NCI-H1092 (cell line): ENCODE measurements at regions not wholly inside any gene's neighbourhood (a gene's known extent, or its start where the extent isn't known, plus 50 kb on each side); places are given as distances from the start of the nearest gene placed in this dataset.

Source experiments
- DNase-seq: peaks from one replicate; lab custom pipeline; 2025; lab: John Stamatoyannopoulos, UW

GRCh38 chr11:69931060-69931910 is 112.1 kb upstream of the FGF3 start:
- DNase-seq, result no peak

DNA sequence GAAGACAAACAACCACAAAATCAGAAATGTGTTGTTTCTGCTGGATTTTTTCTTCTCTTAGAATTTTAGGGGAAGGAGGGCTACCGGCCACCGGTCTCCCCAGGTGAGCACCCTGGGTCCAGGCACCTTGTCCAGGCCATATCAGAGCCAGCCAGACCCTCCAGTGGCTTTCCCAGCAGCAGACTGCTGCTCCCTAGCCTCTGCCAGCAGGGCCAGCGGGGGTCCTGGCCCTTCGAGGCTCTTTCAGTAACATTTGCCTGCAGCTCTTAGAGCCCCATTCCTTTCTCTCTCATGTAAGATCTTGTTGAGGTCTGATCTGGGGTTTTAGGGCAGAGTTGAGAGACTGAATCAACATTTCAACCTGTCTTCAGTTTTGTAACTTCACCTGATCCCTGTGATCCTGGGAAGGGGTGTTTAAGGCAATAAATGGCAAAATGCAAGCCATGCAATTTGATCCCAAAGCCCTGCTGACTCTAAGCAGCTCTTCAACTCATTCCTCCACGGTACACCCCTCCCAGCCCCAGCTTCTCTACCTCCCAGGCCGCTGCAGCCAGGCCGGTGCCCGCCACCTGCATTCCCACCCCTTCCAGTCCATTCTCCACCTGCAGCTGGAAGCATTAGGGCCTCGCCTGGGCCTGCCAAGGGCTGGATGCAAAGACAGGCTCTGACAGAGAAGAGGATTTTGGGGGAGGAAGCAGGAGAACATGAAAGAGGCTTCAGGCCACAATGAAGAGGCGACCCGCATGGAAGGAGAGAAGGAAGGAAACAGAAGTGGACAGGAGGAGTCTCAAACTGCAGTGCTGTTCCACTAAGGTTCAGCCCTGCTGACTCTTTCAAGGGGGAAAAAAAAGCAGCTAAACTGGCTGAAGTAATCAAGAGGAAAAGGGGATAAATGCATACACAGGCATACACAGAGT is 113.0 kb upstream of the FGF3 start:
- no peak for DNase-seq

- DNase-seq, result no peak
These were observed 115.8 kb upstream of the FGF3 start for GRCh38 chr11:69934861-69935494.

DNA sequence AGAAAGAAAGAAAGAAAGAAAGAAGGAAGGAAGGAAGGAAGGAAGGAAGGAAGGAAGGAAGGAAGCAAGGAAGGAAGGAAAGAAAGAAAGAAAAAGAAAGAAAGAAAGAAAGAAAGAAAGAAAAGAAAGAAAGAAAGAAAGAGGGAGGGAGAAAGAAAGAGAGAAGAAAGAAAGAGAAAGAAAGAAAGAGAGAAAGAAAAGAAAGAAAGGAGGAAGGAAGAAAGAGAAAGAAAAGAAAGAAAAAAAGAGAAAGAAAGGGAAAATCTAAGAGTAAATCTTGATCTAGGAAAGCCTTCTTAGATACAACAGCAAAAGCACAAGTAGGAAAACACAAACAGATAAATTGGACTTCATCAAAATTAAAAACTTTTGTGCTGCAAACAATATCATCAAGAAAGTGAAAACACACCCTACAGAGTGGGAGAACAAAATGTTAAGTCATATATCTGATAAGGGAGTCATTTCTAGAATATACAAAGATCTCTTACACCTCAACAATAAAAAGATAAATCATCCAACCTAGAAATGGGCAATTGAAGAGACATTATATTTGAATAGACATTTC is 116.8 kb upstream of the FGF3 start:
- DNase-seq, result no peak

DNA sequence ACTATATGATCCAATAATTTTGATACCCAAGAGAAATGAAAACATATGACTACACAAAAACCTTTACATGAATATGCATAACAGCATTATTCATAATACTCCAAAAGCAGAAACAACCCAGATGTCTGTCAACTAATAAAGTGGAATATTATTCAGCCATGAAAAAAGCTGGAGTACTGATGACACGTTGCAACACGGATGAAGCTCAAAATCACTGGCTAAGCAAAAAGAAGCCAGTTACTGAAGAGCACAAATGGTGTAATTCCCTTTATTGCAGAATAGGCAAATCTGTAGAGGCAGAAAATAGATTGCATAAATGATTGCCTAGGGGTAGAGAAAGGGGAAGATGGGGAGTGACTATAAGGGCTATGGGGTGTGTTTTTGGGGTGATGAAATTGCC is 117.6 kb upstream of the FGF3 start:
- no peak for DNase-seq

DNA sequence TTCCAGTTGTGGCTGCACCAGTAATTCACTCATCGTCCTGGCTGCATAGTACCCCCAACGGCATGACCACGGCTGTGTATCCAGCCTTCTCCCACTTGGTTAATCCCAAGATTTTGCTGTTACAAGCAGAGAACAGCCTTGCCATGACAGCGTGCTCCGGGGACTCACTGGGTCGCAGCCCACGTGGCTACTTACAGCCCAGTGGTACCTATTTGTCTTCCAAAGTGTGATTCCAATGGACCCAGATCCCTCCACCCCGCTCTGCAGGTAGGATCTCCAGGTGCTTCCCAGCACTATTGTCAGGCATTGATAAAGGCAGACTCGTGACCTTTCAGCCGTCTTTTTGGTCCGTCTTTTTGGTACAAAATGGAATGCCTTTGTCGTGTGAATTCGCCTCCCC is 119.0 kb upstream of the FGF3 start:
- DNase-seq, result no peak

DNA sequence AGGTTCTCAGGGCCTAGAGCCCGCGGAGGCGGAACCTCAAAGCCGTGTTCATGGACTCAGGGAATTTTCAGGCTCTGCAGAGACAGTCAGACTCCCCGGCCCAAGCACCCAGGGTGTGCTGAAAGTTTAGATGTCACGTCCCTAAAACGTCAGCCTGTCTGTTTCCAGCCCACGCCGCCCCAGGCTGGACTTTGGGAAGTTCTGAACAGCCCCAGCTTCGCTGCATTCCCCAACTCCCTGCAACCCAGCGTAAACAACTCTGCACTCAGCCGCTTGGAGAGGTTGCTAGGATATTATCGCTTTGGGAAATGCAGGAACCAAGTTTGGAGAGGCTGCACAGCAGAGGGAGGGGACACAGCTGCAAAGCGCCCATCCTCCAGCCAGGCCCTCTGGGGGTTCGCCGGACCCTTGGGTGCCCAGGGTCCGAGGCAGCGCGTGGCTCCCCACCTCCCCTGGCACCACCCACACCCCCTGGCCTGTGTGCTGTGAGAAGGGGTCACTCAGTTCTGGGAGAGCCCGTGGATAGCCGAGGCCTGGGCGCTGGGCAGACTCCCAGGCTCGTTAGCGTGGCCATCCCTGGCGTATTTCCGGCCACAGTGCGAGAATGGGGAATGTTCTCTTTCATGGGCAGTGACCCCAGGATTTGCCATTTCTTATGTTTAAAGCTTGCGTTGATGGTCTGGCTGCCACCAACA is 120.5 kb upstream of the FGF3 start:
- DNase-seq, result no peak

GRCh38 chr11:69940246-69940610 is 121.0 kb upstream of the FGF3 start:
- DNase-seq, result no peak

- DNase-seq, result no peak
These were observed 122.5 kb upstream of the FGF3 start for GRCh38 chr11:69941546-69942332.

DNA sequence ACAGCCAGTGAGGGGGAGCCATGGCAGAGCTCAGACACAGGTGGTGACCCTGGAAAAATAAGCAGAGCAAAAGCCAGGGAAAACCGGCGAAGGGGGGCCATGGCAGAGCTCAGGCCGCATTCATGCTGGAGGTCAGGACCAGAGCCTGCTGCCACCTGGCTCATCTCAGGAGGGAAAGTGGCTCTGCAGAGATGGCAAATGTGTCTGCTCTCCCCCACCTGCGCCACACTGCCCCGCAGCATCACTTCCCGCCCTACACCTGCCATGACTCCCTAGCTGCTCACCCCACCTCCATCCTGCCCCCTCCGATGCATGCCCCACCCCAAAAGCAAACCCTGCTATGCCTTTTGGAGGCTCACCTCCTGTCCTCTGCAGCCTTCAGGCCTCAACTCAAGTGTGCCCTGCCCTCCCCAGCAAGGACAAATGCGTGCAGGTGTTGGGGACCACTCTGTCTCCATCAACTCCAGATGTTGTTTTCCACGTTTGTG is 123.2 kb upstream of the FGF3 start:
- no peak for DNase-seq

- DNase-seq, result no peak
These were observed 123.8 kb upstream of the FGF3 start for GRCh38 chr11:69943066-69943465.

DNA sequence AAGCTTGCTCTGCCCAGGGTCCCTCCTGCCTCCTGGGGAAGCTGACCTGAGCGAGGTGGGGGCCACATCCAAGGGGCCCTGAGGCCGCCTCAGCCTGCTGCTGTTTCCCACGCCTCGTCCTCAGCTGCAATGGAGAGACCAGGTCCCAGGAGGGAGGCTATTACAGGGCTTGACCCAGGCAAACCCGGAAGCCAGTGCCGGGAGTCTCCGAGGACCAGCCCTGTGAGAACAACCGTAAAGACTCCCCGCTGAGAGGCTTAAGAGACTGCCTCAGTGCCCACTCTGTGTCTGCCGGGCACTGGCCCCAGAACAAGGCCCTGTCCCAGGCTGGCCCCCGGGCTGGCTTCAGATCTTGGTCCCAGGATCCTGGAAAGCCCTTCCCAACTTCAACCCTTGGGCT is 124.3 kb upstream of the FGF3 start:
- DNase-seq, result no peak

GRCh38 chr11:69944146-69944795 is 125.1 kb upstream of the FGF3 start:
- no peak for DNase-seq

DNA sequence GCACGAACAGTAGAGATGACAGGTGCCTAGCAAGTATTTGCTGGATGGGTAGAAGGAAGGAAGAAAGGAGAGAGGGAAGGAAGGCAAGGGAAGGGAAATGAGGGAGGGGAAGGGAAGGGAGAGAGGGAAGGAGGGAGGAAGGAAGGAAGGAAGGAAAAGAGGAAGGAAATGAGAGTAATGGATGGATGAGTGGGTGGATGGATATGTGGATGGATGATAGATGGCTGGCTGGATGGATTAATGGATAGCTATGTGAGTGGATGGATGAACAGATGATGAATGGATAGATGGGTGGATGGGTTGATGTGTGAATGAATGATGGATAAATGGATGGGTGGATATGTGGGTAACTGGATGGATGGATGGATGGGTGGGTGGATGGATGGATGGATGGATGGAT is 125.9 kb upstream of the FGF3 start:
- DNase-seq, result no peak

GRCh38 chr11:69947059-69947792 is 128.0 kb upstream of the FGF3 start:
- DNase-seq, result no peak

GRCh38 chr11:69947793-69948255 is 128.6 kb upstream of the FGF3 start:
- DNase-seq, result no peak

DNA sequence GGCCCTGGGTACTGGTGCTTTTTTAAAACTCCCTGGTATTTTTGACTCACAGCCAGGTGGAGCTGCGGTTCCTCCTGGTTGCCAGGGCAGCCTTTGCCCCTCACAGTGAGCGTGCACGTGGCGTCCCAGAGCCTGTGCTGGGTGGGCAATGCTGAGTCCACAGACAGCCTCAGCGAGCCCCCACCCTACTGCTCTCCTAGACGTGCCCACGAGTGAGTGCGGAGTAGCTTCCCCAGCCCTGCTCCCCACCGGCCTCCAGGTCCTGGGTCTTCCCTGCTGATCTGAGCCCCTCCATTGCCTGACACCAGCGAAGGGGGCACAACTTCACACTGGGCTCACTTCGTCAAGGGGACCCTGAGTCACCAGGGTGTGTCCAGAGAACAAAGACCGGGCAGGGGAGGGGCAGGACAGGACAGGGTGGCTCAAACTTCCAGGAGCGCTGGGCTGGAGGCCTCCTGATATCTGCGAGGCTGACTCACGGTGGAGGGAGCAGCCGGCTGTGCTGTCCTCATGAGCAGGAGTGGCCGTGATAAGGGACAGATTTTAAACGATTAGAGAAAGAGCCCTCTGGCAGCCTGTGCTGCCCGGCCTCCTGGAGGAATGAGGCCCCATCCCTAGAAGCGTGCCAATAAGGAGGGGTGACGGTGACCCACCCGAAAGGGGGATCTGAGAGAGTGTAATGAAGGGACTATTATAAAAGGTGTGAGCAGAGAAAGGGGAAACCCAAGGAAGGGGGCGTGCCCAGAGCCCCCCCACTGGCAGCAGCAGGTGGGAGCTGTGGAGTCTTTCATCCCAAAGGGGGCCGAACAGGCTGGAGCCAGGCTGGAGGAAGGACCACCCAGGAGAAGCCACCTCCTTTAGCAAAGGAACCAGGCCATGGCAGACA is 129.3 kb upstream of the FGF3 start:
- DNase-seq, result no peak

DNA sequence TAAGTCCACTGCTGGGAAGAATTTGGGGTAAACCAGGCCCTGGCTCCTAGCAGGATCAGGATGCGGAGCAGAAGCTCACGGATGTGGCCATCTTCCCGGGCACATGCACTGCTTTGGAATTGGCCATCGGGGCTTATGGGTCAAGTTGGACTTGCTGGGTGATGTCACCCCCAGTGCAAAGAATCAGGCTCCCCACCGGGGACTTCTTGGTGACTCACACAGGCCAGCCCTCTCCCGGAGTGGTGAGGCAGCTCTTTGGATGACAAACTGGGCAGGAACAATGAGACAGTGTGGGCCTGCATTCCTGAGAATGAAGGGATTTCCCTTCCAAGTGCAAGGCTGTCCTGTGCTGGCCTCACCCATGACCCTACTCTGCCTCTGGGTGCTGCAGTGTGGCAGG is 128.8 kb upstream of the ANO1 start:
- DNase-seq, result no peak
